Activated naive CD8-positive, alpha-beta T cell treated with anti-CD3 and anti-CD28 coated beads, Interleukin-2, amount 50 U/mL, for 24 hours (primary cell): ENCODE measurements at regions not wholly inside any gene's neighbourhood (a gene's known extent, or its start where the extent isn't known, plus 50 kb on each side); places are given as distances from the start of the nearest gene placed in this dataset.
A peak's percentile ranks its signal among the peaks of the same experiment; 100 is the strongest.
"Not testable (repeated sequence)": the region's sequence is repeated elsewhere in the genome, so short reads cannot be mapped to it uniquely, and the experiment has no call there.

ENCODE experiments used
- ATAC-seq: fragments of 150-1000 bp; cut with Tn5 transposase; one replicate; pipeline ENCODE4 v1.10.0; 2021
- DNase-seq: peaks from one replicate; pipeline ENCODE4 v3.0.0; 2021
- H3K27ac Mint-ChIP-seq: one replicate; pipeline ENCODE4 v1.8.0; 2021; ENCODE audit warnings: mild to moderate bottlenecking, mixed read lengths
- H3K27me3 Mint-ChIP-seq: one replicate; pipeline ENCODE4 v1.8.0; 2021; ENCODE audit warnings: mixed read lengths
- H3K36me3 Mint-ChIP-seq: one replicate; pipeline ENCODE4 v1.8.0; 2021; ENCODE audit warnings: low read depth, mixed read lengths
- H3K4me1 Mint-ChIP-seq: one replicate; pipeline ENCODE4 v1.8.0; 2021; ENCODE audit warnings: mixed read lengths
- H3K4me3 Mint-ChIP-seq: one replicate; pipeline ENCODE4 v1.8.0; 2021; ENCODE audit warnings: mild to moderate bottlenecking, moderate library complexity, mixed read lengths
- H3K9me3 Mint-ChIP-seq: one replicate; pipeline ENCODE4 v1.8.0; 2021; ENCODE audit warnings: mixed read lengths

GRCh38 chr3:23113455-23114171, 89.5 kb upstream of the UBE2E2 start:
- H3K36me3 Mint-ChIP-seq = no peaks in the 10 kb centered on the region
- peaks cover 21% of the 10 kb centered on the region for H3K4me1 Mint-ChIP-seq
- H3K9me3 Mint-ChIP-seq = no peaks in the 10 kb centered on the region
- ATAC-seq = peak; percentile 40
- no peak overlapping the region for H3K4me3 Mint-ChIP-seq
- peaks cover 11% of the 10 kb centered on the region for H3K27me3 Mint-ChIP-seq
- no peak overlapping the region for H3K27ac Mint-ChIP-seq
- no peak for DNase-seq

- peaks cover 11% of the 10 kb centered on the region for H3K27me3 Mint-ChIP-seq
- no peak for DNase-seq
- peaks cover 21% of the 10 kb centered on the region for H3K4me1 Mint-ChIP-seq
- no peak overlapping the region for H3K4me3 Mint-ChIP-seq
- ATAC-seq = no peak
- H3K27ac Mint-ChIP-seq = no peak overlapping the region
- H3K36me3 Mint-ChIP-seq = no peaks in the 10 kb centered on the region
- H3K9me3 Mint-ChIP-seq = no peaks in the 10 kb centered on the region
These were observed 88.7 kb upstream of the UBE2E2 start for GRCh38 chr3:23114432-23114831.

GRCh38 chr3:23115171-23115877, 87.8 kb upstream of the UBE2E2 start:
- no peak for ATAC-seq
- Mint-ChIP-seq H3K4me3 (no peak overlapping the region), H3K27me3 (peaks cover 11% of the 10 kb centered on the region), H3K4me1 (peaks cover 21% of the 10 kb centered on the region), H3K27ac (no peak overlapping the region), H3K9me3 (no peaks in the 10 kb centered on the region), H3K36me3 (no peaks in the 10 kb centered on the region)
- no peak for DNase-seq

DNA sequence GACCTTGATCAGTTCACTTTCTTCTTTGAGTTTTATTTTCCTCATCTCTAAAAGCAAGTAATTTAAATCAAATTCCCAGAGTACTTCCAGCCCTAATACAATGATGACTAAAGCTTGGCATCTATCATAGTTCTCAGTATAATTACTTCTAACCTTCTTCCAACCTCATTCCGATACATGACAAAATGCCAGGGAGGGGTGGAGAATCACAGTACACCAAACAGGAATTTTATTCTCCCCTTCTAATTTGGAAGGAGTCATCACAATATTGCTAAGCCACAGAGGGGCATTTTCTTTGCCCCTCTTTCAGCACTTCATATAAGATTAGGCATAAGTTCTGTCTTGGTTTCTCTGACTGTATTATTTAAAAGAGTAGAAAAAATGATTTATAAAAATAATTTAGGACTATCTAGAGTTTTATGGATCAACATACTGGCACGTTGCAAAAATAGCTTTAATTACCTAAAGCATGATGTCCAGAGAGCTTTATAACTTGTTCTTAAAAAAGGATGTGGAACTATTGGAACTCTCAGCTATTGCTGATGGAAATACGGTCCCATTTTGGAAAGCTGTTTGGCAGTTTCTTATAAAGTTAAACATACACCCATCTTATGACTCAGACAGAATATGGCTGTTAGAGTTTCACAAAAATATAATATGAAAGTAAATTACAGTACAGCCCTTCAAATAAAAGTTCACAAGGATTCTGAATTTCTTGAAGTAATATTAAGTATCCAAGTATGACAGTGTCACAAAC, 86.9 kb upstream of the UBE2E2 start:
- DNase-seq = no peak
- H3K27ac Mint-ChIP-seq = no peak overlapping the region
- H3K4me3 Mint-ChIP-seq = no peak overlapping the region
- no peaks in the 10 kb centered on the region for H3K9me3 Mint-ChIP-seq
- peaks cover 11% of the 10 kb centered on the region for H3K27me3 Mint-ChIP-seq
- ATAC-seq = no peak
- peaks cover 21% of the 10 kb centered on the region for H3K4me1 Mint-ChIP-seq
- H3K36me3 Mint-ChIP-seq = no peaks in the 10 kb centered on the region

- DNase-seq (no peak), ATAC-seq (no peak)
- Mint-ChIP-seq H3K4me1 (peaks cover 21% of the 10 kb centered on the region), H3K36me3 (no peaks in the 10 kb centered on the region), H3K27ac (no peak overlapping the region), H3K4me3 (no peak overlapping the region), H3K27me3 (peaks cover 11% of the 10 kb centered on the region), H3K9me3 (no peaks in the 10 kb centered on the region)
These were observed 85.3 kb upstream of the UBE2E2 start for GRCh38 chr3:23117856-23118255.

DNA sequence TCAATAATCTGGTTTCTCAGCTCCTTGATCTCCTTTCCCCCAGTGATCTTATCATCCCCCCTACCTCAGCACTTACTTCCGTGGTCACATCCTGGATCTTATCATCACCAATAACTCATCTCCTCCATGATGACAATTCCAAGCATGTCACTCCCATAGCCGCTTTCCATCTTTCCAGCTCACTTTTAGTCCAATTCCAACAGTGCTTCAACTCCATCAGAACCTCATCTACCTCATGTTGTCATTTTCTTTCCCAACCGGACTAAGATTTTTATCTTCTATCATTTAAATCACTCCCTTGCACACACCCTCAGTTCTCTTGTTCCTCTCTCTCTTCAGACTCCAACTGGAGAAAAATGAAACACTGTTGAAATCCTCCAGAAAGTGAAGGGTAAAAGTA, 75.9 kb upstream of the UBE2E2 start:
- ATAC-seq (no peak), DNase-seq (no peak)
- peaks cover 2% of the 10 kb centered on the region for H3K27me3 Mint-ChIP-seq
- H3K9me3 Mint-ChIP-seq = no peaks in the 10 kb centered on the region
- H3K36me3 Mint-ChIP-seq = no peaks in the 10 kb centered on the region
- H3K4me3 Mint-ChIP-seq = no peak overlapping the region
- no peak overlapping the region for H3K27ac Mint-ChIP-seq
- no peaks in the 10 kb centered on the region for H3K4me1 Mint-ChIP-seq

DNA sequence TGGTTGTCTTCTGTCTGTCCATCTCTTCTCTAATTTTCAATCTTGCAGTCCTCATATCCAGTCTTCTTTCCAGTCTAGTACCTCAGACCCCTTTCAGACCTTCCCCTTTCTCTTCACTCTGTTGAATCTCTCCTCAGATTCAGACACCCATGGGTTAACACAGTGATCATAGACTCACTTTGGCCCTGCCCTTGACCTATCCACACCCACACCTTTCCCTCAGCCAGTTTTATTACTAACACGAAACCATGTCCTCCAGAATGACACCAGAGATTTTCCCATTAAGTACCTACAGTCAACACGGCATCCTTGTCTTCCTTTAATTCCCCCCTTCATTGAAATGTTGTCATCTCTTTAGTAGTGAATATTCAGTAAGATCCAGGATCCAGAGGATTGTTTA, 74.5 kb upstream of the UBE2E2 start:
- DNase-seq (no peak), ATAC-seq (no peak)
- no peak overlapping the region for H3K4me3 Mint-ChIP-seq
- H3K27ac Mint-ChIP-seq = no peak overlapping the region
- no peaks in the 10 kb centered on the region for H3K9me3 Mint-ChIP-seq
- H3K36me3 Mint-ChIP-seq = no peaks in the 10 kb centered on the region
- H3K4me1 Mint-ChIP-seq = no peaks in the 10 kb centered on the region
- H3K27me3 Mint-ChIP-seq = peaks cover 2% of the 10 kb centered on the region

GRCh38 chr3:23129117-23129516, 74.0 kb upstream of the UBE2E2 start:
- H3K27me3 Mint-ChIP-seq = peaks cover 2% of the 10 kb centered on the region
- ATAC-seq = no peak
- H3K4me1 Mint-ChIP-seq = no peaks in the 10 kb centered on the region
- no peak for DNase-seq
- H3K9me3 Mint-ChIP-seq = no peaks in the 10 kb centered on the region
- H3K4me3 Mint-ChIP-seq = no peak overlapping the region
- no peak overlapping the region for H3K27ac Mint-ChIP-seq
- H3K36me3 Mint-ChIP-seq = no peaks in the 10 kb centered on the region

DNA sequence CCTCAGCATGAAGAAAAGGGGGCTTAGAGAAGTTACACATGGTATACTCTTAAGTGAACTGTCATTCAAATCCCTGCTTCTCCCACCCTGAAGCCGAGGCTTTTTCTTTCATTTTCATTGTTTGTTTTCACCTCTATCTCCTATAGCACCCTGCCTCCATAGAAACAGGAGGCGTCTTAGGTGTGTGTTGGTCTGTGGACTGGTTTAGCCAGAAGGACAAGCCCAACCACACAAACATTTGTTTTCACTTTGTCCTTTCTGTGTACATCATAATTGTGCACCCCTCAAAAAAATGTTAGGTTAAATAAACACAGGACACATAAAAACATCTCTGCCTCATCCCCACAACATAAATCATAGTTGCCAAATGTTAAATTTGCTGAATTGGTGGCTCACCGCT, 73.3 kb upstream of the UBE2E2 start:
- Mint-ChIP-seq H3K9me3 (no peaks in the 10 kb centered on the region), H3K4me1 (no peaks in the 10 kb centered on the region), H3K4me3 (no peak overlapping the region), H3K27ac (no peak overlapping the region), H3K36me3 (no peaks in the 10 kb centered on the region), H3K27me3 (peaks cover 2% of the 10 kb centered on the region)
- DNase-seq (no peak), ATAC-seq (no peak)

- Mint-ChIP-seq H3K4me1 (no peaks in the 10 kb centered on the region), H3K9me3 (no peaks in the 10 kb centered on the region), H3K27ac (no peak overlapping the region), H3K36me3 (no peaks in the 10 kb centered on the region), H3K4me3 (no peak overlapping the region), H3K27me3 (peaks cover under 1% of the 10 kb centered on the region)
- DNase-seq = no peak
- ATAC-seq = no peak
These were observed 72.7 kb upstream of the UBE2E2 start for GRCh38 chr3:23130406-23130805.

GRCh38 chr3:23135026-23135785, 67.9 kb upstream of the UBE2E2 start:
- Mint-ChIP-seq H3K27me3 (no peaks in the 10 kb centered on the region), H3K27ac (no peak overlapping the region), H3K36me3 (no peaks in the 10 kb centered on the region), H3K4me1 (no peaks in the 10 kb centered on the region), H3K9me3 (no peaks in the 10 kb centered on the region), H3K4me3 (no peak overlapping the region)
- no peak for DNase-seq
- ATAC-seq = no peak

DNA sequence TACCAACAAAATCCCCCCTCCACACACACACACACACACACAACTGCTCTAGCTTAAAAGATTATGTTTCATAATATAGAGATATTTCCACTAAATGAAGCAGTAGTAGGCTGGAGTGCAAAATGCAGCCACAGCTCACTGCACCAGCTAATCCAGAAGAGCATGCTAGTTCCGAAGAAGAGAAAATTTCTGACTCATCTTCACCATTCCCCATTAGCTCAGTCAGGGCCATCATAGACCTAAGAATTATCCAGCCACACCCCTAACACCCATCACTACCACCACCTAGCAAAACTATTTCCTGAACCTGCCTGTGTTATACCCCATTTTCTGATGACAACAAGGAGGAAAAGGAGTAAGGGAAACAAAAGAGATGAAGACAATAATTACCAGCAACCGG, 67.1 kb upstream of the UBE2E2 start:
- H3K27ac Mint-ChIP-seq = no peak overlapping the region
- ATAC-seq = no peak
- H3K27me3 Mint-ChIP-seq = no peaks in the 10 kb centered on the region
- no peaks in the 10 kb centered on the region for H3K4me1 Mint-ChIP-seq
- no peaks in the 10 kb centered on the region for H3K9me3 Mint-ChIP-seq
- H3K36me3 Mint-ChIP-seq = no peaks in the 10 kb centered on the region
- H3K4me3 Mint-ChIP-seq = no peak overlapping the region
- DNase-seq = no peak

DNA sequence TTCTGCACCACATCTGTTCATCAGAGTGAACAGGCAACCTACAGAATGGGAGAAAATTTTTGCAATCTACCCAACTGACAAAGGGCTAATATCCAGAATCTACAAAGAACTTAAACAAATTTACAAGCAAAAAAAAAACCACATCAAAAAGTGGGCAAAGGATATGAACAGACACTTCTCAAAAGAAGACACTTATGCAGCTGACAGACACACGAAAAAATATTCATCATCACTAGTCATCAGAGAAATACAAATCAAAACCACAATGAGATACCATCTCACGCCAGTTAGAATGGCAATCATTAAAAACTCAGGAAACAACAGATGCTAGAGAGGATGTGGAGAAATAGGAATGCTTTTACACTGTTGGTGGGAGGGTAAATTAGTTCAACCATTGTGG, 59.1 kb upstream of the UBE2E2 start:
- H3K4me1 Mint-ChIP-seq, H3K4me3 Mint-ChIP-seq, H3K9me3 Mint-ChIP-seq, H3K27me3 Mint-ChIP-seq, ATAC-seq, DNase-seq, H3K27ac Mint-ChIP-seq, H3K36me3 Mint-ChIP-seq: not testable (repeated sequence)

- Mint-ChIP-seq H3K27me3 (peaks cover 2% of the 10 kb centered on the region), H3K36me3 (no peaks in the 10 kb centered on the region), H3K4me3 (no peak overlapping the region), H3K4me1 (peaks cover 5% of the 10 kb centered on the region), H3K9me3 (no peaks in the 10 kb centered on the region), H3K27ac (no peak overlapping the region)
- ATAC-seq (no peak), DNase-seq (no peak)
These were observed 57.0 kb upstream of the UBE2E2 start for GRCh38 chr3:23146163-23146562.
